Activated CD4-positive, alpha-beta T cell treated with anti-CD3 and anti-CD28 coated beads for 24 hours (primary cell): ENCODE measurements at regions not wholly inside any gene's neighbourhood (a gene's known extent, or its start where the extent isn't known, plus 50 kb on each side); places are given as distances from the start of the nearest gene placed in this dataset.
"Not testable (repeated sequence)": the region's sequence is repeated elsewhere in the genome, so short reads cannot be mapped to it uniquely, and the experiment has no call there.

ENCODE experiments used
- DNase-seq, 2 donors: peaks; one replicate each; pipeline ENCODE4 v3.0.0-alpha.2; 2020; ENCODE audit warnings: low read depth in 2 of 2

GRCh38 chr1:19591482-19592091 lies 52.5 kb upstream of the NBL1 start:
- no peak for DNase-seq

DNA sequence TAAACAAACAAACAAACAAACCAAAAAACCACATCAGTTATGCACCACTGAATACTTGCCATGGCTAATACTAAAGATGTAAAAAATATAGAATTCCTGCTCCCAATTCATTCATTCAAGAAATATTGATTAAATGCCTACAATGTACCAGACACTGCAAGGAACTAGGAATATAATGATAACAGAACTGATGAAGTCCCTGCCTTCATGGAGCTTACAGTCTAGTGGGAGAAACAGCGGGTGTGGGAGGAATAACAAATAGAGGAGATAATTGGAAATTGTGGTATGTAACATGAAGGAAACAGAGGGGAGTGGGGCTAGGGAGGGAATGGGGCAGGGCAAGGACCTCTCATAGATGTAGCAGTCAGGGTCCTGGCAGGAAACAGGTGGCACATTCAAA lies 58.6 kb upstream of the NBL1 start:
- no peak for DNase-seq

DNA sequence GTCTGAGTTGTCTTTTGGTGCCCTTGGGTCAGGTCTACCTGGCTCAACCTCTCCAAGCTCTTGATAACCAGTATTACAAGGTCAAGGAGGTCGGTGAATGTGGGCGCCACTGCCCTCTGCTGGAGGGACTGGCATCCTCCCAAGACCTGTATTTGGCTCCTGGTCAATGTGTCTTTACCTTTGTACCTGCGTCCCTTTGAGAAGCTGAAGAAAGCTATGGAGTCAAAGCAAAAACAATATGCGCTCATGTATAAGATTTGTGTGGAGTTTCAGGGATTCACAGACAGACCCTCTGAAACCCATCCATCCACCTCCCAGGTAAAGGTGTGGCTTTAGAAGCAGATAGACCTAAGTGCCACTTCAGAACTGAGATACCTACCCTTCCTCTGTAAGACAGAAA lies 61.8 kb upstream of the NBL1 start:
- DNase-seq, result peak; percentile 73 to 78

- no peak for DNase-seq
Observed at GRCh38 chr1:19581381-19581780, 62.7 kb upstream of the NBL1 start.

DNA sequence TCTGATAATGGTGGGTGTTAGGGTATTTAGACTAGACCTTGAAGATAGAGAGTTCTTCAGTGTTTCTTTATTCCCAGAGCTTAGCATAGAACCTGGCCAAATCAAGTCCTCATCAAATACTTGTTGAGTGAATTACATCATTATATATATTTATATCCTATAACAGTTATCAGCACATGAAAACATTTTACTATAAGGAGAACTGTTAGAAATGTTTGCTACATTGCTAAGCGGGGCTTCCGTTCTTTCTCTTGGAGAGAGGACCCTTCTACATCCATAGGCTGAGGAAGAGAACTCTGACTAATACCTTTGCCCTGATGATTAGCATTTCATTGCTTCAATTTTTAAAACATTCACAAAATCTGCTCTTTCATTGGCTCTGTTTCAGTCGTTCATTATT lies 66.5 kb upstream of the NBL1 start:
- no peak for DNase-seq

GRCh38 chr1:19577036-19577435 lies 67.1 kb upstream of the NBL1 start:
- DNase-seq, result no peak

DNA sequence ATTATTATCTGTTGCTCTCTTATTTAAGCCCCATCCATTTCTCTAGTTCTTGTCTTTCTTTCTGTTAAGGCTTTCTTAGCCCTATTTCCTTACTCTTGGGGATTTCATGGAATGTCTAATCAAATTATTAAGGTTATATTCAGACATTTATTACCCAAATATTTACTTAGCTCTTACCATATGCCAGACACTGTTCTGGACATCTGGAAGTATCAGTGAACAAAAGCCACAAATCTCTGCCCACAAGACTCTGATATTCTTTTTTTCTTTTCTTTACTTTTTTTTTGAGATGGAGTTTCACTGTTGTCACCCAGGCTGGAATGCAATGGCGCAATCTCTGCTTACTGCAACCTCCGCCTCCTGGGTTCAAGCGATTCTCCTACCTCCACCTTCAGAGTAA lies 74.3 kb upstream of the NBL1 start:
- DNase-seq, result no peak

- DNase-seq, result no peak
Observed at GRCh38 chr1:19567041-19567440, 77.1 kb upstream of the NBL1 start.

DNA sequence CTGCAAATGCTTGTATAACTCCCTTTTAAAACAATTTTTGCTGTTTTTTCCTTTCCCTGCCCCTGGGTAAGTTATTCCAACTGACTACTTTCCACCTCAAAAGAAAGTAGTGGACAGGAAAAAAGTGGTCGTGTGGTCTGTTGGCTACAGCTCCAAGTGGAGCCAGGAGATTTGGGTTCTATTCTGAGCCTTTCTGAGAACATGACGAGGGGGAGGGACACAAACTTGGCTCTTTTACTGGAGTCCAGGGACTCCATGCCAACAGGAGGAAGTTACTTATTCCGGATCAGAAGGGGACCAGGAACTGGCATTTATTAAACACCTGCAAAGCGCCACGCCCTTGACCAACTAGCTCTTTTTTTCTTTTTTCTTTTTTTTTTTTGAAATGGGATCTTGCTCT lies 79.0 kb upstream of the CAPZB start:
- DNase-seq, result no peak

DNA sequence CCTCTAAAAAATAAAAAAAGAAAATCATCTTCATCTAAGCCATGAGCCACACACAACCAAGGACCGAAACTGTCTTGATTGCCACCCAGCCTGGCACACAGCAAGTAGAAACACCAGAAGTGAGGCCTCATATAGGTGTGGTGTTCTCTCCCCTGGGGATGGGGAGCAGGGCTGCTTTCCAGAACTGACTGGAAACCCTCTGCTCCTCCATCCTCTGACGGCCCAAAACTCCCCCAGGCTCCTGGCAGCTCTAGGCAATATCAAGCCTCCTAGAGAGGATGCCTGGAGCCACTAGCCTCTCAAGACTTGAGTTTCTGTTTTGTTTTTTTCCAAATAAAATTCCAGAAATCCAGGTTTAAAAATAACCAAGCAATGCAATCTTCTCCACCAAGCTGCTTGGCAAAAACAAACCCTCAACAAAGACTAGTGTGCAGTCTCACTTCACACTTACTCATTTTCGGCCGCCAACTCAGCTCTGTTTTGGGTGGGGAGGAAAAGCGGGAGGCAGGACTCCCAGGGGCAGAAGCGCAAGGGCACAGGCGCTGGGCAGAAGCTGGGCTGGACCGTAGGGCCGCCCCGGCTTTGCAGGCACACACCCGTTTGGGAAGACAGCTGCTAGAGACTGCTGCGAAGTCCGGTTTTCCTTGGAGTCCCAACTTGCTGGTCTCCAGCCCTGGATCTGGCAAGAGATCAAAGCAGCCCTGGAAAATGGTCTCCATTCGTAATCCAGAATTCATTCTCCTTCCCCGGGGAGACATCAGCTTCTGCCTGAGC lies 78.2 kb upstream of the CAPZB start:
- no peak for DNase-seq

DNA sequence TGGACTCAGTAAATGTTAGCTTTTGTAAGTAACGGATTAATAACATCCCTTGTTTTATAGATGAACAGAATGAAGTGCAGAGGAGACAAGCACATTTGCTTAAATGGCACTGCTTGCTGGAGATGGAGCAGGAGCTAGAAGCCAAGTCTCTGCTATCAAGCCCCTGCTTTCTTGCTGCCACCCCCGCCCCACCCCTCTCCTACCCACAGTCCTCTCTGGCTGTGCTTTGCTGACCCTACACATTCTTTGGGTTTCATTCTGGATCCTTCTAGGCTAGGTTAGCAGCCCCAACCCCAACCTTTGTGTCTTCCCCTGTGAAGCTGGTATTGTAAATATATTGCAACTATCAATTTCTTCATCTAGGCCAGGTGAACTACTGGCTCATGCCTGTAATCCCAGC lies 77.5 kb upstream of the CAPZB start:
- DNase-seq, result no peak

- DNase-seq, result no peak
Observed at GRCh38 chr1:19560480-19560879, 75.1 kb upstream of the CAPZB start.

- no peak for DNase-seq
Observed at GRCh38 chr1:19559641-19560040, 74.3 kb upstream of the CAPZB start.

DNA sequence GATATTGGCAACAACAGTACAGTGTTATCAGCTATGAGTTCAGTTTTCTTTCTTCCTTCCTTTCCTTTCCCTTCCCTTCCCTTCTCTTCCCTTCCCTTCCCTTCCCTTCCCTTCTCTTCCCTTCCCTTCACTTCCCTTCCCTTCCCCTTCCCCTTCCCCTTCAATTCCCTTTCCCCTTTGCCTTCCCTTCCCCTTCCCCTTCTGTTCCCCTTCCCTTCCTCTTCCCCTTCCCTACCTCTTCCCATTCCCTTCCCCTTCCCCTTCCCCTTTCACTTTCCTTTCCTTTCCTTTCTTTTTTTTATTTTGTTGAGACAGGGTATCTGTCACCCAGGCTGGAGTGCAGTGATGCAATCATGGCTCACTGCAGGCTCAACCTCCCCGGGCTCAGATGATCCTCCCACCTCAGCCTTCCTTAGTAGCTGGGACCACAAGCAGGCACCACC lies 72.3 kb upstream of the CAPZB start:
- no peak for DNase-seq

- no peak for DNase-seq
Observed at GRCh38 chr1:19554090-19554489, 68.8 kb upstream of the CAPZB start.

- DNase-seq, result no peak
Observed at GRCh38 chr1:19552291-19553010, 67.1 kb upstream of the CAPZB start.

GRCh38 chr1:19551837-19552236 lies 66.5 kb upstream of the CAPZB start:
- not testable (repeated sequence) for DNase-seq

DNA sequence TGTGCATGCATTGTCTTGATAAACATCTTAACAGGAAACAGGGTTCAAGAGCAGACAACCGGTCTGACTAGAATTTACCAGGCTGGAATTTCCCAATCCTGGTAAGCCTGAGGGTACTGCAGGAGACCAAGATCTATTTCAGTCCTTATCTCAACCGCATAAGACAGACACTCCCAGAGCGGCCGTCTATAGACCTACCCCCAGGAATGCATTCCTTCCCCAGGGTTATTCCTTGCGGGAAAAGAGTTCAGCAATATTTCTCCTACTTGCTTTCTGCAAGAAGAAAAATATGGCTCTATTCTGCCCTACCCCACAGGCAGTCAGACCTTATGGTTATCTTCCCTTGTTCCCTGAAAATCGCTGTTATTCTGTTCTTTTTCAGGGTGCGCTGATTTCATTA lies 65.1 kb upstream of the CAPZB start:
- not testable (repeated sequence) for DNase-seq

GRCh38 chr1:19547814-19548213 lies 62.5 kb upstream of the CAPZB start:
- DNase-seq, result no peak

- no peak for DNase-seq
Observed at GRCh38 chr1:19536519-19536918, 51.2 kb upstream of the CAPZB start.

DNA sequence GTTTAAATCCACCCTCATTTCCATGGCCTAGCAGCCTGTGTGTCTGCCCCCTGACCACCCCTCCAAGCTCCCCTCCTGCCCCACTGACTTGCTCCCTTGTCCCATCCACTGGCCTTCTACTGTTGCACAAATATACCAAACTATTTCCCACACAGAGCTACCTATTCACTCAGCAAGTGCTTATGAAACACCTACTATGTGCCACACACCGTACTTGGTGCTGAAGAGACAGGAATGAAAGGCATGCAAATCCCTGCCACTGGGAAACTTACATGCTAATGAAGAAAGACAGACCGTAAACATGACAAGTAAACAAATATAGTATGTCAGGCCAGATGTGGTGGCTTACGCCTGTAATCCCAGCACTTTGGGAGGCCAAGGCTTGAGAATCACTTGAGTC lies 49.9 kb upstream of the CAPZB start:
- no peak for DNase-seq
